ENCODE measurements at regions not wholly inside any gene's neighbourhood (a gene's known extent, or its start where the extent isn't known, plus 50 kb on each side); places are given as distances from the start of the nearest gene placed in this dataset.

- TF ChIP-seq CTCF (conservative IDR thresholded peaks at IDR 0.05; ENCODE audit: low read length) (no peak), EZH2phosphoT487 (IDR thresholded peaks at IDR 0.05; ENCODE audit: borderline replicate concordance, low read depth, low read length) (no peak)
These were observed 71.4 kb upstream of the BACH2 start for GRCh38 chr6:90368001-90368400.
